Keratinocyte (primary cell): ENCODE measurements at regions not wholly inside any gene's neighbourhood (a gene's known extent, or its start where the extent isn't known, plus 50 kb on each side); places are given as distances from the start of the nearest gene placed in this dataset.

Experiments used
- DNase-seq: peaks from one replicate; pipeline ENCODE4 v3.0.0-alpha.2; 2011; ENCODE audit warnings: low read depth, missing footprints, low spot score
- FAIRE-seq: peaks from 2 replicates; lab custom pipeline; 2011; peaks lifted over from hg19 to GRCh38; lab: Jason Lieb, UNC
- H2AFZ ChIP-seq: 2 replicates; pipeline ENCODE4 v1.6.0; 2012; ENCODE audit warnings: low read length, control low read depth, inconsistent platforms; ENCODE audit not compliant: control insufficient read depth
- H3K27ac ChIP-seq: 2 replicates; pipeline ENCODE4 v1.5.1; 2011; ENCODE audit warnings: low read length; ENCODE audit not compliant: control insufficient read depth, insufficient read depth
- H3K27me3 ChIP-seq: 3 replicates; pipeline ENCODE4 v1.6.0; 2011; ENCODE audit warnings: low read length; ENCODE audit not compliant: control insufficient read depth, insufficient read depth; ENCODE audit errors: extremely low read depth
- H3K36me3 ChIP-seq, 2 experiments: 2 replicates in 1 of 2; 3 replicates in 1 of 2; pipeline ENCODE4 v1.5.1; 2011; ENCODE audit warnings: low read length in 2 of 2, mild to moderate bottlenecking in 1 of 2; ENCODE audit not compliant: control insufficient read depth in 2 of 2, insufficient read depth in 2 of 2; ENCODE audit errors: extremely low read depth in 1 of 2
- H3K4me1 ChIP-seq: 3 replicates; pipeline ENCODE4 v1.5.1; 2011; ENCODE audit warnings: low read length; ENCODE audit not compliant: control insufficient read depth, insufficient read depth; ENCODE audit errors: extremely low read depth
- H3K4me2 ChIP-seq: 3 replicates; pipeline ENCODE4 v1.6.0; 2011; ENCODE audit warnings: low read depth, low read length; ENCODE audit not compliant: control insufficient read depth, insufficient read depth; ENCODE audit errors: extremely low read depth
- H3K4me3 ChIP-seq, 3 experiments: fragments of 200-600 bp in 1 of 3; sonication (generic) in 1 of 3; 2 replicates in 2 of 3; 3 replicates in 1 of 3; pipeline ENCODE4 v1.5.1; 2011 to 2016; ENCODE audit warnings: low read length in 3 of 3, mild to moderate bottlenecking in 3 of 3, control low read depth in 2 of 3, inconsistent platforms in 1 of 3, low read depth in 1 of 3, mixed read lengths in 1 of 3, mixed run types in 1 of 3, moderate library complexity in 1 of 3; ENCODE audit not compliant: control insufficient read depth in 2 of 3, insufficient read depth in 2 of 3; ENCODE audit errors: extremely low read depth in 1 of 3
- H3K79me2 ChIP-seq: 2 replicates; pipeline ENCODE4 v1.6.0; 2012; ENCODE audit warnings: low read length; ENCODE audit not compliant: control insufficient read depth, insufficient read depth
- H3K9ac ChIP-seq: 3 replicates; pipeline ENCODE4 v1.6.0; 2011; ENCODE audit warnings: low read length; ENCODE audit not compliant: control insufficient read depth, insufficient read depth; ENCODE audit errors: extremely low read depth
- H3K9me1 ChIP-seq: 3 replicates; pipeline ENCODE4 v1.6.0; 2011; ENCODE audit warnings: low read length; ENCODE audit not compliant: control insufficient read depth, insufficient read depth; ENCODE audit errors: extremely low read depth
- H3K9me3 ChIP-seq: 2 replicates; pipeline ENCODE4 v1.5.1; 2012; ENCODE audit warnings: low read depth, low read length; ENCODE audit not compliant: control insufficient read depth
- H4K20me1 ChIP-seq: 3 replicates; pipeline ENCODE4 v1.6.0; 2011; ENCODE audit warnings: low read length; ENCODE audit not compliant: control insufficient read depth, insufficient read depth; ENCODE audit errors: extremely low read depth
- CTCF ChIP-seq, 3 experiments: IDR thresholded peaks in 1 of 3; conservative IDR thresholded peaks in 1 of 3; optimal IDR thresholded peaks in 1 of 3; 2 replicates in 2 of 3; 3 replicates in 1 of 3; pipeline versions ENCODE3 to v1.5.1; 2011; ENCODE audit warnings: low read length in 3 of 3, mild to moderate bottlenecking in 3 of 3, moderate library complexity in 2 of 3, control low read depth in 1 of 3, inconsistent platforms in 1 of 3; ENCODE audit not compliant: insufficient read depth in 2 of 3; ENCODE audit errors: extremely low read depth in 1 of 3
- EZH2 ChIP-seq: IDR thresholded peaks from one replicate; pipeline ENCODE4 v1.6.1; 2012; ENCODE audit warnings: inconsistent platforms, mild to moderate bottlenecking, low read length, moderate library complexity
- dilution Hi-C: fragments of 300-500 bp; cut with MboI; formaldehyde crosslinking; loops from one replicate; pipeline ENCODE4 v1.7.0; 2020; ENCODE audit warnings: low sequenced_read_pairs; ENCODE audit not compliant: extremely low pct_ligation_motif_present

- TF ChIP-seq EZH2 (no peak), CTCF (optimal IDR thresholded peaks at IDR 0.05 in 1 of 3, IDR thresholded peaks at IDR 0.05 in 1 of 3, conservative IDR thresholded peaks at IDR 0.05 in 1 of 3; ENCODE audit: extremely low read depth in 1 of 3, insufficient read depth in 2 of 3, low read length in 3 of 3) (no peak)
- DNase-seq (no peak), FAIRE-seq (no peak)
- no peak overlapping the region for H3K9ac ChIP-seq
- no peaks in the 10 kb centered on the region for H3K4me1 ChIP-seq
- no peaks in the 10 kb centered on the region for H3K36me3 ChIP-seq
- no peaks in the 10 kb centered on the region for H3K79me2 ChIP-seq
- no peaks in the 10 kb centered on the region for H3K9me1 ChIP-seq
- H4K20me1 ChIP-seq, result no peaks in the 10 kb centered on the region
- no peaks in the 10 kb centered on the region for H3K9me3 ChIP-seq
- dilution Hi-C loops, result no loop called here
- no peak overlapping the region for H3K4me3 ChIP-seq
- H2AFZ ChIP-seq, result no peak overlapping the region
- no peaks in the 10 kb centered on the region for H3K27me3 ChIP-seq
- H3K27ac ChIP-seq, result no peak overlapping the region
- H3K4me2 ChIP-seq, result no peak overlapping the region
Measured at GRCh38 chr18:37787452-37787851, 221.9 kb upstream of the CELF4 start.

GRCh38 chr18:37783771-37784170 lies 218.2 kb upstream of the CELF4 start:
- Histone ChIP-seq H3K9me3 (no peaks in the 10 kb centered on the region), H3K27ac (no peak overlapping the region), H3K4me3 (no peak overlapping the region), H3K4me1 (no peaks in the 10 kb centered on the region), H3K27me3 (no peaks in the 10 kb centered on the region), H3K36me3 (no peaks in the 10 kb centered on the region), H3K9me1 (no peaks in the 10 kb centered on the region), H3K79me2 (no peaks in the 10 kb centered on the region), H4K20me1 (no peaks in the 10 kb centered on the region), H3K4me2 (no peak overlapping the region), H2AFZ (no peak overlapping the region), H3K9ac (no peak overlapping the region)
- TF ChIP-seq CTCF (optimal IDR thresholded peaks at IDR 0.05 in 1 of 3, IDR thresholded peaks at IDR 0.05 in 1 of 3, conservative IDR thresholded peaks at IDR 0.05 in 1 of 3; ENCODE audit: extremely low read depth in 1 of 3, insufficient read depth in 2 of 3, low read length in 3 of 3) (no peak), EZH2 (no peak)
- dilution Hi-C loops, result no loop called here
- FAIRE-seq (no peak), DNase-seq (no peak)
